ENCODE measurements at regions not wholly inside any gene's neighbourhood (a gene's known extent, or its start where the extent isn't known, plus 50 kb on each side); places are given as distances from the start of the nearest gene placed in this dataset.
"Not testable (repeated sequence)": the region's sequence is repeated elsewhere in the genome, so short reads cannot be mapped to it uniquely, and the experiment has no call there.

DNA sequence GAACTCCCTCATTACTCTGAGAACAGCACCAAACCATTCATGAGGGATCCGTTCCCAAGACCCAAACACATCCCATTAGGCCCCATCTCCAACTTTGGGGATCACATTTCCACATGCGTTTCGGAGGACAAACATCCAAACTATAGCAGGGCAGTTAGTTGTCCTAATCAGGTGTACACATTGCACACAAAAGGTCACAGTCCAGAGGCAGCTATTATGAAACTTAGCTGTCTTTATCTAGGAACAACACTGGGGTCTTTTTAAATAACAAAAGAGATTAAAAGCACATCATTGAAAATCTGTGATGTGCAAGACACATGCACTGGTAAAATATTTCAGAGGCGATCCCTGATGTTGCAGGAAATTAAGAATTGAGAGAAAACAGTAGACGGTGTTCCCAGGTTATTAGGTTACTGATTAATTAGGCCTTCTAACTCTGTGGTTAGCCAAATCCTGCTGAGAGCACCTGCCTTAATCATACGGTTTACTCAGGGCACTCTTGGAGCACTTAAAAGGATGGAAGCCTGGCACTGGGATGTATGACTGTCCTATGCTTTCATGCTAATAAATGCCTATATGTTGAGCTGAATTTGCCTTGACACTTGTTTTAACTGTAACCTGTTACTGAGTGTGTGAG lies 1574.5 kb upstream of the WWC1 start:
- no peak for DNase-seq (ENCODE audit: low read depth)
- Histone ChIP-seq H3K36me3 (ENCODE audit: control insufficient read depth, insufficient read depth, low read length) (no peaks in the 10 kb centered on the region), H3K4me3 (ENCODE audit: low read depth, low read length) (no peak overlapping the region), H3K27me3 (ENCODE audit: control insufficient read depth, insufficient read depth, low read length) (no peaks in the 10 kb centered on the region)
- no peak for FAIRE-seq
- TF ChIP-seq, protein P1, sequence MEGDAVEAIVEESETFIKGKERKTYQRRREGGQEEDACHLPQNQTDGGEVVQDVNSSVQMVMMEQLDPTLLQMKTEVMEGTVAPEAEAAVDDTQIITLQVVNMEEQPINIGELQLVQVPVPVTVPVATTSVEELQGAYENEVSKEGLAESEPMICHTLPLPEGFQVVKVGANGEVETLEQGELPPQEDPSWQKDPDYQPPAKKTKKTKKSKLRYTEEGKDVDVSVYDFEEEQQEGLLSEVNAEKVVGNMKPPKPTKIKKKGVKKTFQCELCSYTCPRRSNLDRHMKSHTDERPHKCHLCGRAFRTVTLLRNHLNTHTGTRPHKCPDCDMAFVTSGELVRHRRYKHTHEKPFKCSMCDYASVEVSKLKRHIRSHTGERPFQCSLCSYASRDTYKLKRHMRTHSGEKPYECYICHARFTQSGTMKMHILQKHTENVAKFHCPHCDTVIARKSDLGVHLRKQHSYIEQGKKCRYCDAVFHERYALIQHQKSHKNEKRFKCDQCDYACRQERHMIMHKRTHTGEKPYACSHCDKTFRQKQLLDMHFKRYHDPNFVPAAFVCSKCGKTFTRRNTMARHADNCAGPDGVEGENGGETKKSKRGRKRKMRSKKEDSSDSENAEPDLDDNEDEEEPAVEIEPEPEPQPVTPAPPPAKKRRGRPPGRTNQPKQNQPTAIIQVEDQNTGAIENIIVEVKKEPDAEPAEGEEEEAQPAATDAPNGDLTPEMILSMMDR (IDR thresholded peaks at IDR 0.05; ENCODE audit: insufficient read depth, low read length, severe bottlenecking): no peak

DNA sequence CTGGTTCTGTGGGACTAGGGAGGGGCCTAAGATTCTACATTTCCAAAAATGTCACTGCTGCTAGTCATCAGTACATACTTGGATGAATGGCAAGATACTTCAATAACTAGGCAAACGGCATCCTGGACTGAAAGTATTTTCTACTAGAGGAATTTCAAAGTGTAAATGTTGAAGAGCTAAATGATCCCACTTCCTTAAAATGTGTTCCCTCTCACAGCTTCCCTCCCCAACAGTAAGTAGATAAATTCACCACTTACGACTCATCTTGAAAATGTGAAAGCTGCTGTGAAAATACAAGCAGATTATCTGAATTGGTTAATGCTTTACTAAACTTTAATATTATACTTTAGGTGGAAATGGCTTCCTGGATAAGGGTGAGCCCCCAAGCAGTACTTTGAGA lies 1571.5 kb upstream of the WWC1 start:
- Histone ChIP-seq H3K27me3 (ENCODE audit: control insufficient read depth, insufficient read depth, low read length) (no peaks in the 10 kb centered on the region), H3K4me3 (ENCODE audit: low read depth, low read length) (no peak overlapping the region), H3K36me3 (ENCODE audit: control insufficient read depth, insufficient read depth, low read length) (no peaks in the 10 kb centered on the region)
- TF ChIP-seq, protein P1 (IDR thresholded peaks at IDR 0.05; ENCODE audit: insufficient read depth, low read length, severe bottlenecking): no peak
- no peak for FAIRE-seq
- peak; percentile 15 for DNase-seq (ENCODE audit: low read depth)

DNA sequence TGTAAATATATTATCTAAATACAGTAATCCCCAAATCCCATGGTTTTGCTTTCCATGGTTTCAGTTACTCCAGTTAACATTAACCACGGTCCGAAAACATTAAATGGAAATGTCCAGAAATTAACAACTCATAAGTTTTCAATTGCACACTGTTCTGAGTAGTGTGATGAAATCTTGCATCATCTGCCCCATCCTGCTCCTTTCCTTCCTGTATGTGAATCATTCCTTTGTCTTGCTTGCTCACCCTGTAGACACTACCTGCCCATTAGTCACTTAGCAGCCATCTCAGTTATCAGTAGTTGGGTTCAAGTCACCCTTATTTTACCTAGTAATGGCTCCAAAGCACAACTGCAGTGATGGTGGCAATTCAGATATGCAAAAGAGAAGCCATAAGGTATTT lies 1568.5 kb upstream of the WWC1 start:
- FAIRE-seq: peak; percentile 86
- Histone ChIP-seq H3K4me3 (ENCODE audit: low read depth, low read length) (no peak overlapping the region), H3K36me3 (ENCODE audit: control insufficient read depth, insufficient read depth, low read length) (no peaks in the 10 kb centered on the region), H3K27me3 (ENCODE audit: control insufficient read depth, insufficient read depth, low read length) (no peaks in the 10 kb centered on the region)
- peak; percentile 93 for DNase-seq (ENCODE audit: low read depth)
- TF ChIP-seq, protein P1 (IDR thresholded peaks at IDR 0.05; ENCODE audit: insufficient read depth, low read length, severe bottlenecking): no peak

DNA sequence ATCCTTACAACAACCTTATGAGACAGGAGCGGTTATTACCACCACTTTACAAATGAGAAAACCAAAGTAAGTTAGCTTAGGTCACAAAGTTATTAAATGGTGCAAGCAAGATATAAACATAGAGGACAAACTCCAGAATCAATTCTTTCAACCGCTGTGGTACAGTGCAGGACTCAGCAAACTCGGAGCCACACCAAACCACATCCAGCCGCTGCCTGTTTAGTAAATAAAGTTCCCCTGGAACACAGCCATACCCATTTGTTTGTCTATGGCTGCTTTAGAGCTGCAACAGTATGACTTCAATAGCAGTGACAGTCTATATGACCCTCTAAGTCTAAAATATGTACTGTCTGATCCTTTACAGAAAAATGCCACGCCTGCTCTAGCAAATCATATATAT lies 1567.2 kb upstream of the WWC1 start:
- FAIRE-seq (no peak), DNase-seq (ENCODE audit: low read depth) (peak; percentile 29)
- TF ChIP-seq, protein P1 (IDR thresholded peaks at IDR 0.05; ENCODE audit: insufficient read depth, low read length, severe bottlenecking): no peak
- no peaks in the 10 kb centered on the region for H3K27me3 ChIP-seq (ENCODE audit: control insufficient read depth, insufficient read depth, low read length)
- no peak overlapping the region for H3K4me3 ChIP-seq (ENCODE audit: low read depth, low read length)
- no peaks in the 10 kb centered on the region for H3K36me3 ChIP-seq (ENCODE audit: control insufficient read depth, insufficient read depth, low read length)

DNA sequence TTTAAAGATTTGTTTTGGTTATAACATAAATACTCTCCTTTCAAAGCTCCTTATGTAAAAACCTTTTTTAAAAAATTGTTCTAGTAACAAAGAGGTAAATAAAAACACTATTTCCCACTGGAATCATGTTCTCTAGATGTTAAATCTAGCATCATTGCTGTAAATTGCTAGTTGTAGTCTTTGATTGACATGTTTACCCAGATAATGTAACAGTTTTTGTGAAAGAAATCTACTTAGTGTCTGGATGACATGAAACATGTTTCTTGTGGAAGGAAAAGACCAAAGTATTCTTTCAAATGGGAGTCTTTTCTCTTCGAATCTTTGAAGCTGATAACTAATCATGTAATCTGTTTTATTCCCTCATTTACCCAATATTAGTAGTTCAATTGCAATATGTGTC lies 1565.9 kb upstream of the WWC1 start:
- FAIRE-seq (no peak), DNase-seq (ENCODE audit: low read depth) (no peak)
- TF ChIP-seq, protein P1 (IDR thresholded peaks at IDR 0.05; ENCODE audit: insufficient read depth, low read length, severe bottlenecking): no peak
- H3K4me3 ChIP-seq (ENCODE audit: low read depth, low read length): no peak overlapping the region
- no peaks in the 10 kb centered on the region for H3K36me3 ChIP-seq (ENCODE audit: control insufficient read depth, insufficient read depth, low read length)
- no peaks in the 10 kb centered on the region for H3K27me3 ChIP-seq (ENCODE audit: control insufficient read depth, insufficient read depth, low read length)

DNA sequence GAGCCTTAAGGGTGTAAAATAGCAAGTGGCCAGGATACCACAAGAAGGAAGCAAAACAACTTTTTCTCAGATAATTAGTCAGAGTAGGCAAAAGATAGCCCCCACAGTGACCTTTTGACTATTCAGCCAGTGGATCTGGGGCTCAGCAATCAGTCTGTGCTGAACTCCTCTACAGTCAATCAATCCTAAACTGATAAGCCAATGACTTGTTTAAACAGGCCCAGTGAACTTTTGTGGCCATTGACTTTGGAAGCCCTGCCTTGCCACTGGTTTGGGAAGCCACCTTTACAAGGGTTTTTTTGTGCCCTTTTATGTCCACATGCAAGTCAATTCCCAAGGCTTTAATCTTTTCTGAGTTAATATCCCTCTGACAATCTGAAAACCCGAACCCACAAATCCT lies 1565.0 kb upstream of the WWC1 start:
- Histone ChIP-seq H3K36me3 (ENCODE audit: control insufficient read depth, insufficient read depth, low read length) (no peaks in the 10 kb centered on the region), H3K4me3 (ENCODE audit: low read depth, low read length) (no peak overlapping the region), H3K27me3 (ENCODE audit: control insufficient read depth, insufficient read depth, low read length) (no peaks in the 10 kb centered on the region)
- FAIRE-seq (no peak), DNase-seq (ENCODE audit: low read depth) (no peak)
- TF ChIP-seq, protein P1 (IDR thresholded peaks at IDR 0.05; ENCODE audit: insufficient read depth, low read length, severe bottlenecking): no peak

DNA sequence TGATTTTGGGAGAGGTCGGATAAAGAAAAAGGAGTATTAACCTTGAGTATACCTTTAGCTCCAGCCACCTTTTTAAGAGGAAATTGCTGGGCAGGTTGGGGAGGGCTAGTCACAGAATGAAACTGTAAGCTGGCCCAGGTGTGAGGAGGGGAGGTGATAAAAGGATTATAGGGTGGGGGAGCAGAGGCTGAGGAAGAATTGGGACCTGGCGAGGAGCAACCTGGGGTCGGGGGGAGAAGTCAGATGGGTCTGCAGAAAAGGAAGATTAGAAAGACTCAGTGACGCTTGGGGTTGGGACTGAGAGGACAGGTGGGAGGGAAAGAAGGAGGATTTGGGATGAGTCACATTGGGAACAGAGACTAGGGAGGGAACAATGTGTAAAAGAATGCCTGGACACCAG lies 1548.5 kb upstream of the WWC1 start:
- not testable (repeated sequence) for H3K27me3 ChIP-seq (ENCODE audit: control insufficient read depth, insufficient read depth, low read length); H3K36me3 ChIP-seq (ENCODE audit: control insufficient read depth, insufficient read depth, low read length); FAIRE-seq; H3K4me3 ChIP-seq (ENCODE audit: low read depth, low read length); DNase-seq (ENCODE audit: low read depth)

Data from bronchial epithelial cell (primary cell).